DOHH2 (cell line): ENCODE measurements at regions not wholly inside any gene's neighbourhood (a gene's known extent, or its start where the extent isn't known, plus 50 kb on each side); places are given as distances from the start of the nearest gene placed in this dataset.

Experiments used
- EZH2phosphoT487 ChIP-seq: fragments of 200-600 bp; sonication (generic); IDR thresholded peaks from 2 replicates; pipeline ENCODE4 v1.6.1; 2017; ENCODE audit warnings: borderline replicate concordance, mild to moderate bottlenecking, antibody characterized with exemption, low read length, moderate library complexity, mixed read lengths
- TF ChIP-seq, protein P1 (sequence below): fragments of 200-600 bp; sonication (generic); IDR thresholded peaks from one replicate; pipeline ENCODE4 v1.5.1; 2014; ENCODE audit warnings: antibody characterized with exemption, mild to moderate bottlenecking, low read depth, low read length; ENCODE audit not compliant: poor library complexity, severe bottlenecking

DNA sequence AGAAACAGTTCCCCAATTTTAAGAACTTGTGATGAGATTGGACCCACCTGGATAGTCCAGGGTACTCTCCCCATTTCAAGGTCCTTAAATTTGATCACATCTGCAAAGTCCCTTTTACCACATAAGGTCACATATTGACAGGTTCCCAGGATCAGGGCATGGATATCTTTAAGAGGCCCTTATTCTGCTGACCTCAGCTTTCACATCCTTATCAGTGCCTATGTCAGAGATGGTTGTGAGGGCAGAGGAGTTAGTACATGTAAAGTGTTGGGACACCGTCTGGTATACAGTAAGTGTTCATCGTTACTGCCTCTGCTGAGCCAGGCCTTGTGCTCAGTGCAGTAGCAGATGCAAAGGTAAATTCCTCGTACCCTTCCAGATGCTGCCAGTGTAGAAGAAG is 375.4 kb upstream of the ASIC2 start:
- TF ChIP-seq, protein P1, sequence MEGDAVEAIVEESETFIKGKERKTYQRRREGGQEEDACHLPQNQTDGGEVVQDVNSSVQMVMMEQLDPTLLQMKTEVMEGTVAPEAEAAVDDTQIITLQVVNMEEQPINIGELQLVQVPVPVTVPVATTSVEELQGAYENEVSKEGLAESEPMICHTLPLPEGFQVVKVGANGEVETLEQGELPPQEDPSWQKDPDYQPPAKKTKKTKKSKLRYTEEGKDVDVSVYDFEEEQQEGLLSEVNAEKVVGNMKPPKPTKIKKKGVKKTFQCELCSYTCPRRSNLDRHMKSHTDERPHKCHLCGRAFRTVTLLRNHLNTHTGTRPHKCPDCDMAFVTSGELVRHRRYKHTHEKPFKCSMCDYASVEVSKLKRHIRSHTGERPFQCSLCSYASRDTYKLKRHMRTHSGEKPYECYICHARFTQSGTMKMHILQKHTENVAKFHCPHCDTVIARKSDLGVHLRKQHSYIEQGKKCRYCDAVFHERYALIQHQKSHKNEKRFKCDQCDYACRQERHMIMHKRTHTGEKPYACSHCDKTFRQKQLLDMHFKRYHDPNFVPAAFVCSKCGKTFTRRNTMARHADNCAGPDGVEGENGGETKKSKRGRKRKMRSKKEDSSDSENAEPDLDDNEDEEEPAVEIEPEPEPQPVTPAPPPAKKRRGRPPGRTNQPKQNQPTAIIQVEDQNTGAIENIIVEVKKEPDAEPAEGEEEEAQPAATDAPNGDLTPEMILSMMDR, result no peak
- no peak for TF ChIP-seq EZH2phosphoT487
